Neural progenitor cell (in vitro differentiated cells): ENCODE measurements at regions not wholly inside any gene's neighbourhood (a gene's known extent, or its start where the extent isn't known, plus 50 kb on each side); places are given as distances from the start of the nearest gene placed in this dataset.

ENCODE experiments used
- DNase-seq: peaks from one replicate; pipeline ENCODE4 v3.0.0-alpha.2; 2016; ENCODE audit warnings: low spot score
- H2AFZ ChIP-seq: fragments of 200-600 bp; sonication (generic); replicated peaks from 2 replicates; pipeline ENCODE4 v1.6.1; 2016; ENCODE audit warnings: antibody characterized with exemption
- H3F3A ChIP-seq: fragments of 200-600 bp; sonication (generic); 2 replicates; pipeline ENCODE4 v1.6.1; 2016; ENCODE audit warnings: antibody characterized with exemption, low read depth
- H3K27ac ChIP-seq: fragments of 200-600 bp; sonication (generic); 2 replicates; pipeline ENCODE4 v1.5.1; 2016; ENCODE audit warnings: mild to moderate bottlenecking
- H3K27me3 ChIP-seq: fragments of 200-600 bp; sonication (generic); 2 replicates; pipeline ENCODE4 v1.6.1; 2016; ENCODE audit warnings: mild to moderate bottlenecking, moderate library complexity
- H3K36me3 ChIP-seq: fragments of 200-600 bp; sonication (generic); 2 replicates; pipeline ENCODE4 v1.5.1; 2016
- H3K4me1 ChIP-seq: fragments of 200-600 bp; sonication (generic); 2 replicates; pipeline ENCODE4 v1.6.1; 2016; ENCODE audit warnings: mixed run types
- H3K4me2 ChIP-seq: fragments of 200-600 bp; sonication (generic); 2 replicates; pipeline ENCODE4 v1.6.1; 2016
- H3K4me3 ChIP-seq: fragments of 200-600 bp; sonication (generic); 2 replicates; pipeline ENCODE4 v1.5.1; 2016
- H3K79me2 ChIP-seq: fragments of 200-600 bp; sonication (generic); 2 replicates; pipeline ENCODE4 v1.6.1; 2016; ENCODE audit warnings: low read depth
- H3K9ac ChIP-seq: fragments of 200-600 bp; sonication (generic); 2 replicates; pipeline ENCODE4 v1.6.1; 2016
- H3K9me3 ChIP-seq: fragments of 200-600 bp; sonication (generic); 2 replicates; pipeline ENCODE4 v1.5.1; 2016; ENCODE audit warnings: low read depth
- H4K20me1 ChIP-seq: fragments of 200-600 bp; sonication (generic); 2 replicates; pipeline ENCODE4 v1.6.1; 2016; ENCODE audit warnings: low read depth
- H3K27ac Mint-ChIP-seq: 3 replicates; pipeline ENCODE4 v1.8.0; 2021; ENCODE audit warnings: mixed read lengths
- H3K27me3 Mint-ChIP-seq: 2 replicates; pipeline ENCODE4 v1.8.0; 2022; ENCODE audit warnings: low read depth, mild to moderate bottlenecking, inconsistent platforms, moderate library complexity, mixed read lengths; ENCODE audit not compliant: insufficient read depth
- H3K36me3 Mint-ChIP-seq: 3 replicates; pipeline ENCODE4 v1.8.0; 2021; ENCODE audit warnings: mixed read lengths
- H3K4me1 Mint-ChIP-seq: 3 replicates; pipeline ENCODE4 v1.8.0; 2021; ENCODE audit warnings: mixed read lengths
- H3K4me3 Mint-ChIP-seq: 3 replicates; pipeline ENCODE4 v1.8.0; 2021; ENCODE audit warnings: mild to moderate bottlenecking, moderate library complexity, mixed read lengths
- H3K9me3 Mint-ChIP-seq: 3 replicates; pipeline ENCODE4 v1.8.0; 2020; ENCODE audit warnings: mixed read lengths
- EZH2 ChIP-seq: fragments of 200-600 bp; sonication (generic); IDR thresholded peaks from 2 replicates; pipeline ENCODE4 v1.6.1; 2017; ENCODE audit warnings: antibody characterized with exemption, mild to moderate bottlenecking, moderate library complexity
- EZH2phosphoT487 ChIP-seq: fragments of 200-600 bp; sonication (generic); IDR thresholded peaks from 2 replicates; pipeline ENCODE4 v1.6.1; 2017; ENCODE audit warnings: antibody characterized with exemption
- TF ChIP-seq, protein P1 (sequence below): fragments of 200-600 bp; sonication (generic); IDR thresholded peaks from 2 replicates; pipeline ENCODE4 v1.5.1; 2017; ENCODE audit warnings: antibody characterized with exemption, mild to moderate bottlenecking

DNA sequence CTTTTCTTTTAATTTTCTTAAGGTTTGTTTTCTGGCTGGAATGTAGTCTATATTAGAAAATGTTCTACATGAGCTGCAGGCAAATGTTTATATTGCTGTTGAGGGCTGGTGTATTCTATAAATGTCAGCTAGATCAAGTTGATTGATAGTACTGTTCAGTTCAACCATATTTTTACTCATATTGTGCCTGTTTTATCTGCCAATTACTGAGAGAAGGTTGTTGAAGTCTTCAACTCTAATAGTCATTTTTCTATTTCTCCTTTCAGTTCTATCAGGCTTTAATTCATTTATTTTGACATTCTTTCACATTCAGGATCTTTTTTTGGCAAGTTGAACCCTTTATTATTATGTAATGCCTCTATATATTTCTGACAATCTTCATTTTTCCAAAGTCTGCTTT, 93.2 kb upstream of the HS3ST3A1 start:
- no peak overlapping the region for H3K9ac ChIP-seq
- DNase-seq, result no peak
- no peaks in the 10 kb centered on the region for H3K79me2 ChIP-seq
- no peak overlapping the region for H3K4me2 ChIP-seq
- Mint-ChIP-seq H3K9me3 (peaks cover 12% of the 10 kb centered on the region), H3K4me3 (no peak overlapping the region), H3K36me3 (no peaks in the 10 kb centered on the region), H3K4me1 (no peaks in the 10 kb centered on the region), H3K27me3 (peaks cover 1% of the 10 kb centered on the region), H3K27ac (no peak overlapping the region)
- TF ChIP-seq EZH2 (no peak), EZH2phosphoT487 (no peak)
- TF ChIP-seq, protein P1, sequence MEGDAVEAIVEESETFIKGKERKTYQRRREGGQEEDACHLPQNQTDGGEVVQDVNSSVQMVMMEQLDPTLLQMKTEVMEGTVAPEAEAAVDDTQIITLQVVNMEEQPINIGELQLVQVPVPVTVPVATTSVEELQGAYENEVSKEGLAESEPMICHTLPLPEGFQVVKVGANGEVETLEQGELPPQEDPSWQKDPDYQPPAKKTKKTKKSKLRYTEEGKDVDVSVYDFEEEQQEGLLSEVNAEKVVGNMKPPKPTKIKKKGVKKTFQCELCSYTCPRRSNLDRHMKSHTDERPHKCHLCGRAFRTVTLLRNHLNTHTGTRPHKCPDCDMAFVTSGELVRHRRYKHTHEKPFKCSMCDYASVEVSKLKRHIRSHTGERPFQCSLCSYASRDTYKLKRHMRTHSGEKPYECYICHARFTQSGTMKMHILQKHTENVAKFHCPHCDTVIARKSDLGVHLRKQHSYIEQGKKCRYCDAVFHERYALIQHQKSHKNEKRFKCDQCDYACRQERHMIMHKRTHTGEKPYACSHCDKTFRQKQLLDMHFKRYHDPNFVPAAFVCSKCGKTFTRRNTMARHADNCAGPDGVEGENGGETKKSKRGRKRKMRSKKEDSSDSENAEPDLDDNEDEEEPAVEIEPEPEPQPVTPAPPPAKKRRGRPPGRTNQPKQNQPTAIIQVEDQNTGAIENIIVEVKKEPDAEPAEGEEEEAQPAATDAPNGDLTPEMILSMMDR, result no peak
- H4K20me1 ChIP-seq, result no peaks in the 10 kb centered on the region
- no peak overlapping the region for H2AFZ ChIP-seq
- H3K27me3 ChIP-seq, result no peaks in the 10 kb centered on the region
- H3K9me3 ChIP-seq, result peaks cover 6% of the 10 kb centered on the region
- H3F3A ChIP-seq, result no peaks in the 10 kb centered on the region
- H3K4me1 ChIP-seq, result no peaks in the 10 kb centered on the region
- H3K4me3 ChIP-seq, result no peak overlapping the region
- no peak overlapping the region for H3K27ac ChIP-seq
- H3K36me3 ChIP-seq, result no peaks in the 10 kb centered on the region

DNA sequence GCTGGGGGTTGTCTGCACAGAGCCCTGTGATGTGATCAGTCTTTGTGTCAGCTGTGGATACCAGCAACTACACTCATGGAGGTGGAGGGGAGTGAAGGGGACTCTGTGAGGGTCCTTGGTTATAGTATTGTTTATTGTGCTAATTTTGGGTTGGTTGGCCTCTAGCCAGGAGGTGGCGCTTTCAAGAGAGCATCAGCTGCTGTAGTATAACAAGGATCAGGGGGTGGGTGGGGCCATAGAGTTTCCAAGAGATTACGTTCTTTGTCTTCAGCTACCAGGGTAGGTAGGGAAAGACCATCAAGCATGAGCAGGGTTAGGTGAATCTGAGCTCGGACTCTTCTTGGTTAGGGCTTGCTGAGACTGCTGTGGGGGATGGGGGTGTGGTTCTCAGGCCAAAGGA, 97.1 kb upstream of the HS3ST3A1 start:
- H4K20me1 ChIP-seq, result no peaks in the 10 kb centered on the region
- TF ChIP-seq EZH2phosphoT487, result no peak
- TF ChIP-seq EZH2, result no peak
- TF ChIP-seq, protein P1, result peak; percentile 23
- no peaks in the 10 kb centered on the region for H3K27me3 ChIP-seq
- H3K4me3 Mint-ChIP-seq, result peak overlapping the region; percentile 19
- no peaks in the 10 kb centered on the region for H3K4me1 ChIP-seq
- H3K36me3 ChIP-seq, result no peaks in the 10 kb centered on the region
- no peak overlapping the region for H3K9ac ChIP-seq
- H3K4me3 ChIP-seq, result no peak overlapping the region
- no peak overlapping the region for H3K27ac Mint-ChIP-seq
- no peaks in the 10 kb centered on the region for H3F3A ChIP-seq
- H3K9me3 Mint-ChIP-seq, result peaks cover 13% of the 10 kb centered on the region
- peaks cover 2% of the 10 kb centered on the region for H3K27me3 Mint-ChIP-seq
- no peaks in the 10 kb centered on the region for H3K4me1 Mint-ChIP-seq
- no peaks in the 10 kb centered on the region for H3K79me2 ChIP-seq
- H3K36me3 Mint-ChIP-seq, result no peaks in the 10 kb centered on the region
- H2AFZ ChIP-seq, result no peak overlapping the region
- H3K27ac ChIP-seq, result no peak overlapping the region
- H3K4me2 ChIP-seq, result no peak overlapping the region
- peak; percentile 9 for DNase-seq
- peaks cover 1% of the 10 kb centered on the region for H3K9me3 ChIP-seq

DNA sequence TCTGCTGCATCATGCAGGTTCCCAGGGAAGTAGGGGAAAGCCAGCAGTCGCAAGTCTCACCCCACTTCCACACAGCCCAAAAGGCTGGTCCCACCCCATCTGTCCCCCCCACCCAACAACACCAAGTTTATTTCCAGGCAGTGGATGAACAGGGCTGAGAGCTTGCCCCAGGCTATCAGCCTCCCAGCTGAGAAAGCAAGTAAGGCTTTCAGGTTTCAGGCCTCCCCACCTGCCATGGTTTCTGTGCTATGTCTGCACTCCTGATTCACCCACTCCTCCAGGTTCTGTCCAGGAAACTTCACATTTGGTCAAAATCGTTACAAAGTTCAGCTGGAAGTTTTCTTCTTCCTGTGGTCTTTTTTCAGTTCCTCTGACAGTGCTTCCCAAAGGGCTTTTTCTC, 97.5 kb upstream of the HS3ST3A1 start:
- peaks cover 2% of the 10 kb centered on the region for H3K27me3 Mint-ChIP-seq
- Histone ChIP-seq H3K4me2 (no peak overlapping the region), H3K4me3 (no peak overlapping the region), H4K20me1 (no peaks in the 10 kb centered on the region), H2AFZ (no peak overlapping the region), H3K79me2 (no peaks in the 10 kb centered on the region), H3K9ac (no peak overlapping the region), H3F3A (no peaks in the 10 kb centered on the region), H3K36me3 (no peaks in the 10 kb centered on the region), H3K27me3 (no peaks in the 10 kb centered on the region), H3K27ac (no peak overlapping the region), H3K9me3 (no peaks in the 10 kb centered on the region), H3K4me1 (no peaks in the 10 kb centered on the region)
- H3K4me1 Mint-ChIP-seq, result no peaks in the 10 kb centered on the region
- TF ChIP-seq EZH2phosphoT487 (no peak), EZH2 (no peak)
- TF ChIP-seq, protein P1, result no peak
- no peak overlapping the region for H3K4me3 Mint-ChIP-seq
- peaks cover 13% of the 10 kb centered on the region for H3K9me3 Mint-ChIP-seq
- no peak overlapping the region for H3K27ac Mint-ChIP-seq
- no peak for DNase-seq
- no peaks in the 10 kb centered on the region for H3K36me3 Mint-ChIP-seq
